Caco-2 (cell line): ENCODE measurements at regions not wholly inside any gene's neighbourhood (a gene's known extent, or its start where the extent isn't known, plus 50 kb on each side); places are given as distances from the start of the nearest gene placed in this dataset.

Experiments
- BruUV-seq: library from RNA; stranded (reverse); fragments of 400-500 nt; replicated peaks from 2 replicates; lab custom pipeline; 2021; lab: Mats Ljungman, UMichigan
- CTCF ChIA-PET: fragments of 300-600 bp; sonication (Branson Sonifier 250); formaldehyde crosslinking; loops from one replicate; lab custom pipeline; 2022; ENCODE audit warnings: antibody characterized with exemption; lab: Charles Lee
- POLR2A ChIA-PET: fragments of 300-600 bp; sonication (Branson Sonifier 250); formaldehyde crosslinking; loops from one replicate; lab custom pipeline; 2022; ENCODE audit warnings: antibody characterized with exemption; lab: Charles Lee
- DNase-seq, 2 experiments: peaks; one replicate each; pipeline versions ENCODE4 v3.0.0 to v3.0.0-alpha.2; 2020 to 2022
- H3K27me3 ChIP-seq: replicated peaks from 2 replicates; pipeline ENCODE4 v1.6.0; 2011; ENCODE audit warnings: low read length; ENCODE audit not compliant: control insufficient read depth, insufficient read depth
- H3K36me3 ChIP-seq: 2 replicates; pipeline ENCODE4 v1.5.1; 2011; ENCODE audit warnings: low read length; ENCODE audit not compliant: control insufficient read depth, insufficient read depth
- H3K4me1 ChIP-seq: fragments of 250-450 bp; sonication (Bioruptor Pico); 2 replicates; pipeline ENCODE4 v1.5.1; 2020; ENCODE audit warnings: mild to moderate bottlenecking
- H3K4me3 ChIP-seq: 2 replicates; pipeline ENCODE4 v1.5.1; 2011; ENCODE audit warnings: low read depth, mild to moderate bottlenecking, control low read depth, low read length
- H3K9me3 ChIP-seq: fragments of 250-450 bp; sonication (Bioruptor Pico); 2 replicates; pipeline ENCODE4 v1.5.1; 2020; ENCODE audit warnings: mild to moderate bottlenecking, moderate library complexity
- H3K27ac Mint-ChIP-seq: one replicate; pipeline ENCODE4 v1.8.0; 2022; ENCODE audit warnings: mixed read lengths; ENCODE audit not compliant: unreplicated experiment
- H3K27me3 Mint-ChIP-seq: one replicate; pipeline ENCODE4 v1.8.0; 2022; ENCODE audit warnings: mixed read lengths; ENCODE audit not compliant: insufficient read depth, unreplicated experiment
- H3K36me3 Mint-ChIP-seq: one replicate; pipeline ENCODE4 v1.8.0; 2022; ENCODE audit warnings: mild to moderate bottlenecking, mixed read lengths; ENCODE audit not compliant: insufficient read depth, unreplicated experiment
- H3K4me1 Mint-ChIP-seq: one replicate; pipeline ENCODE4 v1.8.0; 2022; ENCODE audit warnings: low read depth, mixed read lengths; ENCODE audit not compliant: unreplicated experiment
- H3K4me3 Mint-ChIP-seq: one replicate; pipeline ENCODE4 v1.8.0; 2022; ENCODE audit warnings: mild to moderate bottlenecking, moderate library complexity, mixed read lengths; ENCODE audit not compliant: unreplicated experiment
- H3K9me3 Mint-ChIP-seq: one replicate; pipeline ENCODE4 v1.8.0; 2022; ENCODE audit warnings: mixed read lengths; ENCODE audit not compliant: unreplicated experiment
- intact Hi-C: fragments of 100-400 bp; cut with micrococcal nuclease; formaldehyde crosslinking; loops from one replicate; pipeline ENCODE4 v1.10.0; 2022; ENCODE audit not compliant: unreplicated experiment
- TF ChIP-seq, protein P1 (sequence below), 2 experiments: fragments of 200-600 bp in 1 of 2; IDR thresholded peaks; 1 replicate in 1 of 2; 2 replicates in 1 of 2; pipeline versions ENCODE4 v1.5.1 to v1.8.0; 2011 to 2022; ENCODE audit warnings: antibody characterized with exemption in 1 of 2, control low read depth in 1 of 2, inconsistent platforms in 1 of 2, low read depth in 1 of 2, low read length in 1 of 2, mild to moderate bottlenecking in 1 of 2, moderate library complexity in 1 of 2; ENCODE audit not compliant: insufficient read depth in 1 of 2, severe bottlenecking in 1 of 2, unreplicated experiment in 1 of 2

DNA sequence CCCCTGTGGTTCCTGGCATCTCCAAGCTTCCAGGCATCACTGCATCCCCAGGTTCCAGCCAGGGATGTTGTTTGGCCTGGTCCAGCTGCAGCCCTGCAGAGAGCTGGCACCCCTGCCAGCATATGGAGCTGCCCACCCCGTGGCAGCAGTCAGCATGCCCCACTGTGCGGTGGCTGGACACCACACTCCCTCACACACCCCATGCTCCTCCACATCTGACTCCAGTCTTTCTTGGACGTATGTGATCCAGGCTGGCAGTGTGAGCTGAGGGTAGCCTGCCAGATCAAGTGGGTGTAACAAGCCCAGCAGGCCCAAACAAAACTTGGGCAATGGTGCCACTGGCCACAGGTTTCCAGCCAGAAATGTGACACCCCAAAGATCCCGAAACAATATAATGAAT lies 620.4 kb downstream of the RWDD3 start:
- no peak for DNase-seq
- ChIA-PET CTCF (no interaction called here), POLR2A (no interaction called here)
- no peak overlapping the region for H3K27ac Mint-ChIP-seq
- H3K4me1 Mint-ChIP-seq = peaks cover 7% of the 10 kb centered on the region
- no peak overlapping the region for H3K4me3 Mint-ChIP-seq
- H3K9me3 Mint-ChIP-seq = no peaks in the 10 kb centered on the region
- no peaks in the 10 kb centered on the region for H3K36me3 Mint-ChIP-seq
- intact Hi-C loops = no loop called here
- Histone ChIP-seq H3K4me1 (no peaks in the 10 kb centered on the region), H3K36me3 (no peaks in the 10 kb centered on the region), H3K9me3 (no peaks in the 10 kb centered on the region), H3K27me3 (no peaks in the 10 kb centered on the region), H3K4me3 (no peak overlapping the region)
- TF ChIP-seq, protein P1, sequence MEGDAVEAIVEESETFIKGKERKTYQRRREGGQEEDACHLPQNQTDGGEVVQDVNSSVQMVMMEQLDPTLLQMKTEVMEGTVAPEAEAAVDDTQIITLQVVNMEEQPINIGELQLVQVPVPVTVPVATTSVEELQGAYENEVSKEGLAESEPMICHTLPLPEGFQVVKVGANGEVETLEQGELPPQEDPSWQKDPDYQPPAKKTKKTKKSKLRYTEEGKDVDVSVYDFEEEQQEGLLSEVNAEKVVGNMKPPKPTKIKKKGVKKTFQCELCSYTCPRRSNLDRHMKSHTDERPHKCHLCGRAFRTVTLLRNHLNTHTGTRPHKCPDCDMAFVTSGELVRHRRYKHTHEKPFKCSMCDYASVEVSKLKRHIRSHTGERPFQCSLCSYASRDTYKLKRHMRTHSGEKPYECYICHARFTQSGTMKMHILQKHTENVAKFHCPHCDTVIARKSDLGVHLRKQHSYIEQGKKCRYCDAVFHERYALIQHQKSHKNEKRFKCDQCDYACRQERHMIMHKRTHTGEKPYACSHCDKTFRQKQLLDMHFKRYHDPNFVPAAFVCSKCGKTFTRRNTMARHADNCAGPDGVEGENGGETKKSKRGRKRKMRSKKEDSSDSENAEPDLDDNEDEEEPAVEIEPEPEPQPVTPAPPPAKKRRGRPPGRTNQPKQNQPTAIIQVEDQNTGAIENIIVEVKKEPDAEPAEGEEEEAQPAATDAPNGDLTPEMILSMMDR (IDR thresholded peaks at IDR 0.05; ENCODE audit: insufficient read depth in 1 of 2, low read depth in 1 of 2, low read length in 1 of 2, severe bottlenecking in 1 of 2, unreplicated experiment in 1 of 2) = no peak
- no peaks in the 10 kb centered on the region for H3K27me3 Mint-ChIP-seq
- BruUV-seq = no TSS peak

DNA sequence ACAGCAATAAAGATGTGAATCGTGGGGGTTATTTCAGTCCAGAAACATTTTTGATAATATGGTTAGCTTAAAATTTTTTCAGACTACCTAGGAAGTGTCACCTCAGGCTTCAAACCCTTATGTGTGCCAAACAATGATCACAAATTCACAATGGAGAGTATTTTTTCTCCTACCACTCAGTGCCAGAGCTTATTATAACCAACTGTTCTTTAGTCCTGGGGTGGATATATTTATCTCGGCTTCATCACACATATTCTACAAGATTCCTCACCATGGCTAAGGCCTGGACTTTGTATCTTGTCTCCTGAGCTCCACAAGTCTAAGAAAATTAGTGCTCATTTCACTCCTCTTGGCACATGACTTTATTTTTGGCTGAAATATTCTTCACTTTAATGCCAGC lies 629.1 kb downstream of the RWDD3 start:
- Histone ChIP-seq H3K36me3 (no peaks in the 10 kb centered on the region), H3K4me3 (no peak overlapping the region), H3K9me3 (no peaks in the 10 kb centered on the region), H3K27me3 (no peaks in the 10 kb centered on the region), H3K4me1 (no peaks in the 10 kb centered on the region)
- Mint-ChIP-seq H3K27me3 (no peaks in the 10 kb centered on the region), H3K36me3 (no peaks in the 10 kb centered on the region), H3K27ac (no peak overlapping the region), H3K4me1 (no peaks in the 10 kb centered on the region), H3K4me3 (no peak overlapping the region), H3K9me3 (no peaks in the 10 kb centered on the region)
- ChIA-PET CTCF (no interaction called here), POLR2A (no interaction called here)
- intact Hi-C loops = no loop called here
- DNase-seq = no peak
- TF ChIP-seq, protein P1 (IDR thresholded peaks at IDR 0.05; ENCODE audit: insufficient read depth in 1 of 2, low read depth in 1 of 2, low read length in 1 of 2, severe bottlenecking in 1 of 2, unreplicated experiment in 1 of 2) = no peak
- no TSS peak for BruUV-seq

DNA sequence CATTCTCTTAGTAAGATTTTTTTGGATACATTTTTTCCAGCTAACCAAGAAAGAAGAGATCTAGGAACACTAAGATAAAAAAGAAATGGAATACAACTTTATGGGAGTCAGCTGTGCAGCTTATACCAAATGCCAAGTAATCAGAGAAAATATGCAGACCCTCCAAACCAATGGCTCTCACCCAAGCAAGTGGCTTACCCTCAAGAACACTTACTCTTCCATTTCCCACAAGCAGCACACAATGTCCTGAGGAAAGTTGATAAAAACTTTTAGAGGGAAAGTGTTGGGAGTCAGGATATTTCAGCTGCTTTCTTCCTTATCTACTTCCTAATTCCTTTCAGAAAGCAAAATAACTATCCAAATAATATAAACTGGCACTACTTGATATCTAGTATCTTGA lies 631.8 kb downstream of the RWDD3 start:
- TF ChIP-seq, protein P1 (IDR thresholded peaks at IDR 0.05; ENCODE audit: insufficient read depth in 1 of 2, low read depth in 1 of 2, low read length in 1 of 2, severe bottlenecking in 1 of 2, unreplicated experiment in 1 of 2) = no peak
- no peak overlapping the region for H3K4me3 ChIP-seq
- H3K27ac Mint-ChIP-seq = no peak overlapping the region
- no peak for DNase-seq
- ChIA-PET CTCF (no interaction called here), POLR2A (no interaction called here)
- no peaks in the 10 kb centered on the region for H3K27me3 ChIP-seq
- H3K4me1 ChIP-seq = no peaks in the 10 kb centered on the region
- no peaks in the 10 kb centered on the region for H3K9me3 ChIP-seq
- no peaks in the 10 kb centered on the region for H3K36me3 Mint-ChIP-seq
- H3K4me1 Mint-ChIP-seq = no peaks in the 10 kb centered on the region
- no peak overlapping the region for H3K4me3 Mint-ChIP-seq
- intact Hi-C loops = no loop called here
- BruUV-seq = no TSS peak
- no peaks in the 10 kb centered on the region for H3K27me3 Mint-ChIP-seq
- no peaks in the 10 kb centered on the region for H3K36me3 ChIP-seq
- no peaks in the 10 kb centered on the region for H3K9me3 Mint-ChIP-seq
